TTC549 (cell line): ENCODE measurements at regions not wholly inside any gene's neighbourhood (a gene's known extent, or its start where the extent isn't known, plus 50 kb on each side); places are given as distances from the start of the nearest gene placed in this dataset.
"Not testable (repeated sequence)": the region's sequence is repeated elsewhere in the genome, so short reads cannot be mapped to it uniquely, and the experiment has no call there.

Source experiments
- FAIRE-seq: peaks from 2 replicates; lab custom pipeline; 2012; peaks lifted over from hg19 to GRCh38; lab: Jason Lieb, UNC

GRCh38 chr13:30816736-30817135 is 81.4 kb downstream of the ALOX5AP start:
- FAIRE-seq: no peak

- FAIRE-seq: no peak
These were observed 83.1 kb downstream of the ALOX5AP start for GRCh38 chr13:30818323-30818960.

- no peak for FAIRE-seq
These were observed 84.0 kb downstream of the ALOX5AP start for GRCh38 chr13:30819136-30819888.

- no peak for FAIRE-seq
These were observed 84.7 kb upstream of the MEDAG start for GRCh38 chr13:30821421-30821820.

GRCh38 chr13:30824651-30825050 is 81.4 kb upstream of the MEDAG start:
- no peak for FAIRE-seq

- FAIRE-seq: no peak
These were observed 79.0 kb upstream of the MEDAG start for GRCh38 chr13:30826911-30827577.

GRCh38 chr13:30827578-30827925 is 78.5 kb upstream of the MEDAG start:
- FAIRE-seq: no peak

GRCh38 chr13:30829145-30829832 is 76.8 kb upstream of the MEDAG start:
- no peak for FAIRE-seq

GRCh38 chr13:30829833-30830637 is 76.0 kb upstream of the MEDAG start:
- FAIRE-seq: no peak

GRCh38 chr13:30830638-30830965 is 75.5 kb upstream of the MEDAG start:
- no peak for FAIRE-seq

GRCh38 chr13:30831515-30831914 is 74.6 kb upstream of the MEDAG start:
- no peak for FAIRE-seq

- no peak for FAIRE-seq
These were observed 73.7 kb upstream of the MEDAG start for GRCh38 chr13:30832377-30832776.

- no peak for FAIRE-seq
These were observed 73.2 kb upstream of the MEDAG start for GRCh38 chr13:30832845-30833332.

GRCh38 chr13:30835442-30835841 is 70.6 kb upstream of the MEDAG start:
- FAIRE-seq: no peak

GRCh38 chr13:30837227-30838159 is 68.6 kb upstream of the MEDAG start:
- no peak for FAIRE-seq

GRCh38 chr13:30839636-30840035 is 66.4 kb upstream of the MEDAG start:
- not testable (repeated sequence) for FAIRE-seq

GRCh38 chr13:30840515-30840914 is 65.6 kb upstream of the MEDAG start:
- FAIRE-seq: no peak

GRCh38 chr13:30841154-30841553 is 64.9 kb upstream of the MEDAG start:
- FAIRE-seq: no peak

GRCh38 chr13:30843548-30843947 is 62.5 kb upstream of the MEDAG start:
- FAIRE-seq: no peak

- FAIRE-seq: no peak
These were observed 61.3 kb upstream of the MEDAG start for GRCh38 chr13:30844548-30845296.
